CD14-positive monocyte (primary cell): ENCODE measurements at regions not wholly inside any gene's neighbourhood (a gene's known extent, or its start where the extent isn't known, plus 50 kb on each side); places are given as distances from the start of the nearest gene placed in this dataset.

Source experiments
- DNase-seq, 3 donors: peaks; one replicate each; pipeline ENCODE4 v3.0.0-alpha.2; 2011 to 2022
- H2AFZ ChIP-seq: 2 replicates; pipeline ENCODE4 v1.6.0; 2012; ENCODE audit warnings: mild to moderate bottlenecking, low read depth, low read length, inconsistent platforms; ENCODE audit not compliant: insufficient read depth, poor library complexity, severe bottlenecking
- H3K27ac ChIP-seq, 2 donors: 1 replicate in 1 of 2; 2 replicates in 1 of 2; pipeline ENCODE4 v1.5.1; 2012 to 2013; ENCODE audit warnings: low read length in 2 of 2, control low read depth in 1 of 2, inconsistent platforms in 1 of 2, low read depth in 1 of 2, mild to moderate bottlenecking in 1 of 2
- H3K27me3 ChIP-seq, 2 donors: one replicate each; pipeline versions ENCODE4 v1.6.0 to v1.6.1; 2011 to 2013; ENCODE audit warnings: low read length in 2 of 2; ENCODE audit not compliant: control insufficient read depth in 2 of 2, insufficient read depth in 2 of 2
- H3K36me3 ChIP-seq, 2 donors: replicated peaks in 1 of 2; 1 replicate in 1 of 2; 2 replicates in 1 of 2; pipeline versions ENCODE4 v1.5.1 to v1.6.1; 2012 to 2013; ENCODE audit warnings: low read length in 2 of 2, control low read depth in 1 of 2, inconsistent platforms in 1 of 2, mild to moderate bottlenecking in 1 of 2; ENCODE audit not compliant: insufficient read depth in 2 of 2, control insufficient read depth in 1 of 2
- H3K4me1 ChIP-seq, 2 donors: 1 replicate in 1 of 2; 2 replicates in 1 of 2; pipeline versions ENCODE4 v1.5.1 to v1.6.1; 2012 to 2013; ENCODE audit warnings: low read length in 2 of 2, control low read depth in 1 of 2, inconsistent platforms in 1 of 2, mild to moderate bottlenecking in 1 of 2, moderate library complexity in 1 of 2; ENCODE audit not compliant: insufficient read depth in 2 of 2, control insufficient read depth in 1 of 2
- H3K4me2 ChIP-seq: replicated peaks from 2 replicates; pipeline ENCODE3; 2012; ENCODE audit warnings: low read length, moderate library complexity, mild to moderate bottlenecking; ENCODE audit not compliant: poor library complexity, severe bottlenecking; ENCODE audit errors: extremely low read depth
- H3K4me3 ChIP-seq, 3 experiments: fragments of 200-600 bp in 1 of 3; sonication (generic) in 1 of 3; replicated peaks in 1 of 3; 1 replicate in 2 of 3; 2 replicates in 1 of 3; pipeline ENCODE4 v1.5.1; 2011 to 2013; ENCODE audit warnings: low read length in 3 of 3, mild to moderate bottlenecking in 3 of 3, control low read depth in 2 of 3, low read depth in 2 of 3, inconsistent platforms in 1 of 3, moderate library complexity in 1 of 3
- H3K79me2 ChIP-seq: 2 replicates; pipeline ENCODE4 v1.6.0; 2012; ENCODE audit warnings: mild to moderate bottlenecking, control low read depth, inconsistent platforms, low read length, moderate library complexity; ENCODE audit not compliant: insufficient read depth
- H3K9ac ChIP-seq: 2 replicates; pipeline ENCODE4 v1.6.0; 2017; ENCODE audit warnings: low read length, mild to moderate bottlenecking; ENCODE audit not compliant: insufficient read depth, poor library complexity, severe bottlenecking
- H3K9me3 ChIP-seq, 2 donors: replicated peaks in 1 of 2; 1 replicate in 1 of 2; 2 replicates in 1 of 2; pipeline versions ENCODE4 v1.5.1 to v1.6.1; 2012 to 2013; ENCODE audit warnings: low read length in 2 of 2, control low read depth in 1 of 2; ENCODE audit not compliant: control insufficient read depth in 1 of 2, insufficient read depth in 1 of 2
- H4K20me1 ChIP-seq: 2 replicates; pipeline ENCODE4 v1.6.0; 2012; ENCODE audit warnings: mild to moderate bottlenecking, low read length, control low read depth, moderate library complexity; ENCODE audit not compliant: insufficient read depth
- H3K27ac Mint-ChIP-seq, 7 donors: one replicate each; pipeline ENCODE4 v1.8.0; 2020; ENCODE audit warnings: mild to moderate bottlenecking in 7 of 7, mixed read lengths in 7 of 7, moderate library complexity in 6 of 7, inconsistent platforms in 2 of 7
- H3K27me3 Mint-ChIP-seq, 3 donors: one replicate each; pipeline ENCODE4 v1.8.0; 2021 to 2022; ENCODE audit warnings: low read depth in 3 of 3, mild to moderate bottlenecking in 3 of 3, mixed read lengths in 3 of 3, moderate library complexity in 3 of 3, inconsistent platforms in 1 of 3
- H3K36me3 Mint-ChIP-seq, 2 donors: one replicate each; pipeline ENCODE4 v1.8.0; 2020; ENCODE audit warnings: mixed read lengths in 2 of 2, inconsistent platforms in 1 of 2, mild to moderate bottlenecking in 1 of 2
- H3K4me1 Mint-ChIP-seq: one replicate; pipeline ENCODE4 v1.8.0; 2020; ENCODE audit warnings: mild to moderate bottlenecking, mixed read lengths
- H3K4me3 Mint-ChIP-seq, 2 donors: one replicate each; pipeline ENCODE4 v1.8.0; 2020; ENCODE audit warnings: mild to moderate bottlenecking in 2 of 2, mixed read lengths in 2 of 2, moderate library complexity in 1 of 2
- H3K9me3 Mint-ChIP-seq, 7 donors: one replicate each; pipeline ENCODE4 v1.8.0; 2020 to 2022; ENCODE audit warnings: mixed read lengths in 7 of 7, mild to moderate bottlenecking in 6 of 7, moderate library complexity in 6 of 7, inconsistent platforms in 2 of 7
- WGBS: methylation state at CpG from one replicate; pipeline ENCODE4 v1.1.5; 2013; ENCODE audit warnings: missing lambda C conversion rate; ENCODE audit not compliant: insufficient coverage; 5-methylcytosine and 5-hydroxymethylcytosine counted together
- intact Hi-C, 2 donors: fragments of 100-400 bp; cut with micrococcal nuclease; formaldehyde crosslinking; loops; one replicate each; pipeline versions ENCODE4 v1.15.0 to v1.15.1; 2023
- TF ChIP-seq, protein P1 (sequence below): fragments of 200-600 bp; IDR thresholded peaks from one replicate; pipeline ENCODE4 v1.8.0; 2022; ENCODE audit warnings: antibody characterized with exemption, mild to moderate bottlenecking

- Histone ChIP-seq H3K79me2 (no peaks in the 10 kb centered on the region), H2AFZ (no peak overlapping the region), H3K4me2 (no peak overlapping the region), H3K4me1 (no peaks in the 10 kb centered on the region), H3K4me3 (no peak overlapping the region), H3K27me3 (no peaks in the 10 kb centered on the region), H3K27ac (no peak overlapping the region), H3K9ac (no peak overlapping the region), H3K36me3 (no peaks in the 10 kb centered on the region), H4K20me1 (no peaks in the 10 kb centered on the region), H3K9me3 (peaks cover 0 to 4% of the 10 kb centered on the region in 2 donors)
- Mint-ChIP-seq H3K36me3 (no peaks in the 10 kb centered on the region), H3K27ac (no peak overlapping the region), H3K27me3 (no peaks in the 10 kb centered on the region), H3K4me3 (no peak overlapping the region), H3K9me3 (peaks cover 0 to 7% (median 4%) of the 10 kb centered on the region in 7 donors), H3K4me1 (no peaks in the 10 kb centered on the region)
- intact Hi-C loops: no loop called here
- WGBS: 100% methylated on average over 2 of the region's 5 CpGs
- DNase-seq: no peak
- TF ChIP-seq, protein P1, sequence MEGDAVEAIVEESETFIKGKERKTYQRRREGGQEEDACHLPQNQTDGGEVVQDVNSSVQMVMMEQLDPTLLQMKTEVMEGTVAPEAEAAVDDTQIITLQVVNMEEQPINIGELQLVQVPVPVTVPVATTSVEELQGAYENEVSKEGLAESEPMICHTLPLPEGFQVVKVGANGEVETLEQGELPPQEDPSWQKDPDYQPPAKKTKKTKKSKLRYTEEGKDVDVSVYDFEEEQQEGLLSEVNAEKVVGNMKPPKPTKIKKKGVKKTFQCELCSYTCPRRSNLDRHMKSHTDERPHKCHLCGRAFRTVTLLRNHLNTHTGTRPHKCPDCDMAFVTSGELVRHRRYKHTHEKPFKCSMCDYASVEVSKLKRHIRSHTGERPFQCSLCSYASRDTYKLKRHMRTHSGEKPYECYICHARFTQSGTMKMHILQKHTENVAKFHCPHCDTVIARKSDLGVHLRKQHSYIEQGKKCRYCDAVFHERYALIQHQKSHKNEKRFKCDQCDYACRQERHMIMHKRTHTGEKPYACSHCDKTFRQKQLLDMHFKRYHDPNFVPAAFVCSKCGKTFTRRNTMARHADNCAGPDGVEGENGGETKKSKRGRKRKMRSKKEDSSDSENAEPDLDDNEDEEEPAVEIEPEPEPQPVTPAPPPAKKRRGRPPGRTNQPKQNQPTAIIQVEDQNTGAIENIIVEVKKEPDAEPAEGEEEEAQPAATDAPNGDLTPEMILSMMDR: no peak
Observed at GRCh38 chr15:45980366-45980765, 345.5 kb downstream of the SQOR start.

DNA sequence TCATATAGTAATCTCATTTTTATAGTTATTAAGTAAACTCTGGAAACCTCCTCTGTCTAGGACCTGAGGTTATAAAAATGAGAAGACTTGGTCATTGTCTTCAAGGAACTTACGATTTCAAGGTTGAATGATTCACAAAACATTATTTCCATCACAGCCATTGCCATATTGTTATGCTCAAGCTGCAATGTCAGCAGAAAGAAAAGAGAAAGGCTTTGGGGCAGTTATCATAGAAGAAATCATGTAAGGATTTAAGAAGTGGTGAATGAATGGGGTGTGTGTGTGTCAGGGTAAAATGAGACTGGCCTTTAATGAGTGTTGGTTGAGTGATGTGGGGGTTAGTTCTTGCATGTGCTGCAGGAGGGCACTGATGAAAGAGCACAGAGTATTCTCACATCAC, 346.8 kb downstream of the SQOR start:
- H3K9me3 ChIP-seq: peaks cover 4 to 6% of the 10 kb centered on the region in 2 donors
- H3K36me3 ChIP-seq: no peaks in the 10 kb centered on the region
- Mint-ChIP-seq H3K36me3 (no peaks in the 10 kb centered on the region), H3K27me3 (no peaks in the 10 kb centered on the region), H3K4me1 (no peaks in the 10 kb centered on the region), H3K27ac (no peak overlapping the region), H3K4me3 (no peak overlapping the region), H3K9me3 (peaks cover 0 to 7% (median 4%) of the 10 kb centered on the region in 7 donors)
- no peaks in the 10 kb centered on the region for H3K79me2 ChIP-seq
- no peaks in the 10 kb centered on the region for H3K27me3 ChIP-seq
- H3K4me3 ChIP-seq: no peak overlapping the region
- no peak overlapping the region for H2AFZ ChIP-seq
- no peak overlapping the region for H3K9ac ChIP-seq
- H3K4me2 ChIP-seq: no peak overlapping the region
- H4K20me1 ChIP-seq: no peaks in the 10 kb centered on the region
- H3K27ac ChIP-seq: no peak overlapping the region
- no peaks in the 10 kb centered on the region for H3K4me1 ChIP-seq
- intact Hi-C loops: no loop called here
- WGBS: no CpG with 5 or more reads among the region's 1 CpG
- TF ChIP-seq, protein P1: no peak
- DNase-seq: no peak
